ENCODE measurements at regions not wholly inside any gene's neighbourhood (a gene's known extent, or its start where the extent isn't known, plus 50 kb on each side); places are given as distances from the start of the nearest gene placed in this dataset.

DNA sequence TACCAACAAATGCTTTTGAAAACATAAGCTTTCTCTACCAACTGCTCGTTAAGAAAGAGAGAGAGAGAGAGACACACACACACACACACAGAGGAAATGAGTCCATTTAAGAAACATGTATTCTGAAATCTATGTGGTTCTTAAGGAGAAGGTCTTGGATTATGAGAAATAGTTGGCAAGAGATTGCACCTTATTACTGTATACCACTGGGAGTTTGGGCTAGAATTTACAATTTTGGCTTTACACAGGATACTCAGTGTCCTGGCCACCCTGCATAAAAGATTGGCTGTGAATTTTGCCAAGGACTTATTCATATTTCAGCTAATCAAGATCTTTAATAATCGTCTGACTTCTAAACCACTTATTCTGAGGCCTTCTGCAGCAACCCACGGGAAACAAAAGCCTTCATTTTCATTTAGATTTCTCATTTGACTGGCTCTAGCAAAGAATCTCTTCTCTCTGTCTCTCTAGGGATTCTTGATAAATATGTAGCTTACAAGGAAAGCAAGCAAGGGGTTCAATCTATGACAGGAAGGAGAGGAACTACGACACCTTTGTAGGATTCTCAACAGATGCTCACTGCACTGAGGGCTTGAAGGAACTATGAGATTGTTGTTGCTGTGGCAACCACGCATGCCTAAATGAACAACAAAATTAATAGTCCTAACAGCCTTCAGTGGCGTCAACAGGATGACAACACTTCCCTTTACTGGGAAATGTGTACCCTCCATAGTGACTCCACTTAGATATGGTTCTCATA lies 75.3 kb upstream of the GNAO1 start:
- no peaks in the 10 kb centered on the region for H3K36me3 ChIP-seq (ENCODE audit: control insufficient read depth in 5 of 5, insufficient read depth in 5 of 5, low read length in 5 of 5)
- no peaks in the 10 kb centered on the region for H3K27me3 ChIP-seq (ENCODE audit: control insufficient read depth in 5 of 5, insufficient read depth in 4 of 5, low read length in 5 of 5)
- no peaks in the 10 kb centered on the region for H3K4me1 ChIP-seq (ENCODE audit: control insufficient read depth in 5 of 5, insufficient read depth in 5 of 5, low read length in 5 of 5)
- H3K27ac ChIP-seq (ENCODE audit: low read depth, low read length) = no peak overlapping the region
- H3K4me3 ChIP-seq (ENCODE audit: low read depth in 1 of 5, low read length in 5 of 5) = no peak overlapping the region
- H3K9me3 ChIP-seq (ENCODE audit: control insufficient read depth in 5 of 5, low read length in 5 of 5) = no peaks in the 10 kb centered on the region
- H3K9ac ChIP-seq (ENCODE audit: low read length in 5 of 5) = no peak overlapping the region

DNA sequence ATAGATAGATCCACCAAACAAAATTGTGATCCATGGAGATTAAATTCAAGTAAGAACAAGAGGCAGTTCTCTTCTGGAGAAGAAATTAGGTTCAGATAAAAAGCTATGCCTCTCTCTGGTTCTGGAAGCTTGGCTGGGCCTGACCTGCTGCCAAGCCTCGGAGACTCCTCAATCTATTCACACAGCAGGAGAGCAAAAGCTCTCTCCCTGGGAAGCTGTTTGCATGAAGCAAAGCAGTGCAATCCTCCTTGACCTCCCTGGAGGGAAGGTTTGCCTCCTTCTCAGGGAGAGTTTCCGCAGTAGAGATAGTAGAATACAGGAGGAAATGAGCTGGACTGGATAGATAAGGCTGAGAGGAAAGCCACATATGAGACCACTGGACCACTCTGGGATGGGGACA lies 78.1 kb upstream of the GNAO1 start:
- Histone ChIP-seq H3K4me3 (ENCODE audit: low read depth in 1 of 5, low read length in 5 of 5) (no peak overlapping the region), H3K9ac (ENCODE audit: low read length in 5 of 5) (no peak overlapping the region), H3K27ac (ENCODE audit: low read depth, low read length) (no peak overlapping the region), H3K27me3 (ENCODE audit: control insufficient read depth in 5 of 5, insufficient read depth in 4 of 5, low read length in 5 of 5) (no peaks in the 10 kb centered on the region), H3K9me3 (ENCODE audit: control insufficient read depth in 5 of 5, low read length in 5 of 5) (no peaks in the 10 kb centered on the region), H3K36me3 (ENCODE audit: control insufficient read depth in 5 of 5, insufficient read depth in 5 of 5, low read length in 5 of 5) (no peaks in the 10 kb centered on the region), H3K4me1 (ENCODE audit: control insufficient read depth in 5 of 5, insufficient read depth in 5 of 5, low read length in 5 of 5) (no peaks in the 10 kb centered on the region)

DNA sequence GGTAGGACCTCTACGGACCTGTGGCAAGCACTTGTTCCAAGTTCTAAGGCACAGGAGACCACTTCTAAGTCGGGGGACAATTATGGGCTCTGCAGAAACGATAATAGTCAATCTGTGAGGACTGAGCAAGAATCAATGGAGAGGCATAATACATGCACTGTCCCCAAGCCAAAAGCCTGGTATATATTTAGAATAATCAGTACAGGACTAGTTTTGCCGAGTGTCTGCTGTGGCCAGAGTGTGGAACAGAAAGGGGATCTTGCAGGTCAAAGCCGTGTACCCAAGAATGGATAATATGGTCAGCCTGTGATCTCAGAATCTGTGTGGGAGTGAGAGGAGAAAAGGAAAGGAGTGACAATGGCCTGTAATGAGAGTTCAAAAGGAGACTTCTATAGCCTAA lies 80.2 kb upstream of the GNAO1 start:
- H3K36me3 ChIP-seq (ENCODE audit: control insufficient read depth in 5 of 5, insufficient read depth in 5 of 5, low read length in 5 of 5) = no peaks in the 10 kb centered on the region
- H3K4me1 ChIP-seq (ENCODE audit: control insufficient read depth in 5 of 5, insufficient read depth in 5 of 5, low read length in 5 of 5) = no peaks in the 10 kb centered on the region
- H3K27me3 ChIP-seq (ENCODE audit: control insufficient read depth in 5 of 5, insufficient read depth in 4 of 5, low read length in 5 of 5) = no peaks in the 10 kb centered on the region
- H3K9me3 ChIP-seq (ENCODE audit: control insufficient read depth in 5 of 5, low read length in 5 of 5) = no peaks in the 10 kb centered on the region
- H3K9ac ChIP-seq (ENCODE audit: low read length in 5 of 5) = no peak overlapping the region
- no peak overlapping the region for H3K4me3 ChIP-seq (ENCODE audit: low read depth in 1 of 5, low read length in 5 of 5)
- no peak overlapping the region for H3K27ac ChIP-seq (ENCODE audit: low read depth, low read length)

DNA sequence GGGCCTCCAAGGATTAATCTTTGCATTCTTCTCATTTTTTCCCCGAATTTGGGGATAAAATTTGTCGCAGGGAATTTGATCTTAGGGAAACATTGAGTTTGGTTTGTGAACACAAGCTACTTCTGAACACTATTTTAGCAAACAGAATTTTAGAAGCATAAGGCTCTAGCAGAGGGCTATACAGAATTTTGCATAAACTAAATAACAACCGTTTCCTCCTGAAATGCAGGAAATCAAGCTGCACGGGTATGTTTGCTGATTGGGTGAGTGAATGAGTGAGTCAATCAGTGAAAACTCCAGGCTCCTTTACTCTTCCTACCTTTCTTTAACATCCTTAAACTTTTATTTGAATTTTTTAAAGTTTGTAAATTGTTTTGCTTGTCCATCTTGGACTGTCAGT lies 81.3 kb upstream of the GNAO1 start:
- no peaks in the 10 kb centered on the region for H3K4me1 ChIP-seq (ENCODE audit: control insufficient read depth in 5 of 5, insufficient read depth in 5 of 5, low read length in 5 of 5)
- H3K36me3 ChIP-seq (ENCODE audit: control insufficient read depth in 5 of 5, insufficient read depth in 5 of 5, low read length in 5 of 5) = no peaks in the 10 kb centered on the region

DNA sequence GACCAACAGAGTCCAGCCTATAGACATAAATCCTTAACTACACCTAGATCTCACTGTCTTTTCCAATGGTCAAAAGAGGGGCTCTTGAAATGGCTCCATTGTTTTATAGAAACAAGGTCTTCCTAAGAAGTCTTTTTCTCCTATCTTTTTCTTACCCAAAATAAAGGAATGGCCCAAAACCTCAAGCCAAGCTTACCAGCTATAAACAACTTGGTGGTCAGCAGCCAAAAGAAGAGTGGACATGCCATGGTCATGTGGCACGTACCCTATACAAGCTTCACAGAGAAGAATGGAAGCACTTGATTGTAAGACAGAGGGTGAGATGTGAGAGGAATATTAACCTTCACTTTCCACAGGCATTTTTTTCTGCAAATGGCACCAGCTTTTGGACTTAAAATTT lies 82.1 kb upstream of the GNAO1 start:
- H3K27me3 ChIP-seq (ENCODE audit: control insufficient read depth in 5 of 5, insufficient read depth in 4 of 5, low read length in 5 of 5) = no peaks in the 10 kb centered on the region
- no peak overlapping the region for H3K27ac ChIP-seq (ENCODE audit: low read depth, low read length)
- H3K4me1 ChIP-seq (ENCODE audit: control insufficient read depth in 5 of 5, insufficient read depth in 5 of 5, low read length in 5 of 5) = no peaks in the 10 kb centered on the region
- H3K4me3 ChIP-seq (ENCODE audit: low read depth in 1 of 5, low read length in 5 of 5) = no peak overlapping the region
- H3K36me3 ChIP-seq (ENCODE audit: control insufficient read depth in 5 of 5, insufficient read depth in 5 of 5, low read length in 5 of 5) = no peaks in the 10 kb centered on the region
- no peak overlapping the region for H3K9ac ChIP-seq (ENCODE audit: low read length in 5 of 5)
- no peaks in the 10 kb centered on the region for H3K9me3 ChIP-seq (ENCODE audit: control insufficient read depth in 5 of 5, low read length in 5 of 5)

More for the DNA sequence above, 81.3 kb upstream of the GNAO1 start:
- Histone ChIP-seq H3K9ac (ENCODE audit: low read length in 5 of 5) (no peak overlapping the region), H3K4me3 (ENCODE audit: low read depth in 1 of 5, low read length in 5 of 5) (no peak overlapping the region), H3K27me3 (ENCODE audit: control insufficient read depth in 5 of 5, insufficient read depth in 4 of 5, low read length in 5 of 5) (no peaks in the 10 kb centered on the region), H3K27ac (ENCODE audit: low read depth, low read length) (no peak overlapping the region), H3K9me3 (ENCODE audit: control insufficient read depth in 5 of 5, low read length in 5 of 5) (no peaks in the 10 kb centered on the region)

DNA sequence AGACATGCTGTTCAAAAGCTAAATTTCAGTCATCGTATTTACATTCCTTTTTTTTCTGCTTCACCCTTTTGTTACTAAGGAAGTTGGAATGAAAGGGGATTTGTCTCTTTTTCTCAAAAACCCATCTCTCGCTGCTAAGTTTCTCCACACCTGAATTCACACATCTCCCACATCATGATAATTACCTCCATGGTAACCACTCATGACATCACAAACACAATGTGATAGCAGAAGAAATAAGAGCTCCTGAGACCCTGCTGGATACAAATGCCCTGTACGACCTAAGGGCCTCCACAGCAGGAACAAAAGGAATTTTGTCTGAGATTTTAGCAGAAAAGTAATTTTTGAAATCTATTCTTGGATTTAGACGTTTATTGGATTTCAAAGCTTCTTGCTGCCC lies 82.6 kb upstream of the GNAO1 start:
- Histone ChIP-seq H3K4me1 (ENCODE audit: control insufficient read depth in 5 of 5, insufficient read depth in 5 of 5, low read length in 5 of 5) (no peaks in the 10 kb centered on the region), H3K9me3 (ENCODE audit: control insufficient read depth in 5 of 5, low read length in 5 of 5) (no peaks in the 10 kb centered on the region), H3K9ac (ENCODE audit: low read length in 5 of 5) (no peak overlapping the region), H3K27me3 (ENCODE audit: control insufficient read depth in 5 of 5, insufficient read depth in 4 of 5, low read length in 5 of 5) (no peaks in the 10 kb centered on the region), H3K36me3 (ENCODE audit: control insufficient read depth in 5 of 5, insufficient read depth in 5 of 5, low read length in 5 of 5) (no peaks in the 10 kb centered on the region), H3K27ac (ENCODE audit: low read depth, low read length) (no peak overlapping the region), H3K4me3 (ENCODE audit: low read depth in 1 of 5, low read length in 5 of 5) (no peak overlapping the region)

DNA sequence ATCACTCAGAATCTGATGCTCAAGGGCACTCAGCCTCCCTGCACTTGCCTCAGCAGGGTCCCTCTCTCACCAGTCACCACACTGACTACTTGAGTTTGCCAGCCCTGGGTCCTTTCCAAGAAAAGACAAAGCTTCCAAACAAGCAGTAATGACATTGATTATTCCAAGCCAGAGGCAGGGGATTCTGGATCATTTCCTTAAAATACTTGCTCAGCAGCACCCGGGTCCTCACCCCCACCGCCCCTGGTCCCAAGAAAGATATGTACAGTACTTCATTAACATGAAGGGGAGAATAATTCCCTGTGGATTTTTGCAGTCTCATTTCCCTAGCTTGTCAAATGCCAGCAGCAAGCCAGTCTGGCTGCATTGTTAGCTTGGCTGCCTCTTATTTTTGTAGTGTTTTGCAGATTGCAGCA lies 83.2 kb upstream of the GNAO1 start:
- Histone ChIP-seq H3K9ac (ENCODE audit: low read length in 5 of 5) (no peak overlapping the region), H3K27ac (ENCODE audit: low read depth, low read length) (no peak overlapping the region), H3K27me3 (ENCODE audit: control insufficient read depth in 5 of 5, insufficient read depth in 4 of 5, low read length in 5 of 5) (no peaks in the 10 kb centered on the region), H3K9me3 (ENCODE audit: control insufficient read depth in 5 of 5, low read length in 5 of 5) (no peaks in the 10 kb centered on the region), H3K4me3 (ENCODE audit: low read depth in 1 of 5, low read length in 5 of 5) (no peak overlapping the region), H3K4me1 (ENCODE audit: control insufficient read depth in 5 of 5, insufficient read depth in 5 of 5, low read length in 5 of 5) (no peaks in the 10 kb centered on the region), H3K36me3 (ENCODE audit: control insufficient read depth in 5 of 5, insufficient read depth in 5 of 5, low read length in 5 of 5) (no peaks in the 10 kb centered on the region)

DNA sequence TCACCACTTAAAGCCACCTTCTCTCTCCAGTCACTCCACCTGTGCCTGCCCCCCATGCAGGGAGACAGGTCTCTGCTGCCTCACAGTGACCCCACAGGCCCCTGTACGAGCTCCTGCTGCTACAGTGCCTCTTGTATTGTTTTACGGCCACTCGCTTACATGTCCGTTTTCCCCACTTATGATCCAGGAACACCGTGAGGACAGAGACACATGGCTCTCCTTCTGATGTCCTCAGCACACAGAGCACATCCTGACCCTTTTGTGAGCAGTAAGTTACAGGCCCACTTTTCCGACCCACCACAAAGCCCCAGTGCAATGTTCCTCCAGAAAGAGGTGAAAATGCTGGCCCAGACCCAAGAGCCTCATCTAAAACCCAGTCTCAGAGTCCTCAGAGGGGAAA lies 84.8 kb upstream of the GNAO1 start:
- Histone ChIP-seq H3K36me3 (ENCODE audit: control insufficient read depth in 5 of 5, insufficient read depth in 5 of 5, low read length in 5 of 5) (no peaks in the 10 kb centered on the region), H3K4me1 (ENCODE audit: control insufficient read depth in 5 of 5, insufficient read depth in 5 of 5, low read length in 5 of 5) (peaks cover 0 to 11% (median 10%) of the 10 kb centered on the region in 5 donors), H3K4me3 (ENCODE audit: low read depth in 1 of 5, low read length in 5 of 5) (no peak overlapping the region), H3K27ac (ENCODE audit: low read depth, low read length) (no peak overlapping the region), H3K9me3 (ENCODE audit: control insufficient read depth in 5 of 5, low read length in 5 of 5) (no peaks in the 10 kb centered on the region), H3K27me3 (ENCODE audit: control insufficient read depth in 5 of 5, insufficient read depth in 4 of 5, low read length in 5 of 5) (no peaks in the 10 kb centered on the region), H3K9ac (ENCODE audit: low read length in 5 of 5) (no peak overlapping the region)

DNA sequence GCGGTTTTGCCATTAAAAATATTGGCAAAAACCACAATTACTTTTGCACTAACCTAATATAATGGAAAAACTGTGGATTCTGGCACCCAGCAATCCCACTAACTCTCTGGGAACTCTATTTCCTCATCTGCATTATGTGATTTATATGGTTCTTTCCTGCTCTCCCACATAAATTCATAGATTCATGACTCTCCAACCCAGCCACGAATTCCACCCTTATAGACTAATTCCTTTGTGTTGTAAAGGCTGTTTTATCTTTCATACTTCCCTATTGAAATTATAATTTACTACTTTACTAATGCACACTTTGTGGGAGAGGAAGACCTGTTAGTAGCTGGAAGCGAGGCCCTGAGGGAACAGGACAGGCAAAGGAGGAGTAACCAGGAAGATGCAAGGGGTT lies 88.4 kb upstream of the GNAO1 start:
- H3K9ac ChIP-seq (ENCODE audit: low read length in 5 of 5) = no peak overlapping the region

DNA sequence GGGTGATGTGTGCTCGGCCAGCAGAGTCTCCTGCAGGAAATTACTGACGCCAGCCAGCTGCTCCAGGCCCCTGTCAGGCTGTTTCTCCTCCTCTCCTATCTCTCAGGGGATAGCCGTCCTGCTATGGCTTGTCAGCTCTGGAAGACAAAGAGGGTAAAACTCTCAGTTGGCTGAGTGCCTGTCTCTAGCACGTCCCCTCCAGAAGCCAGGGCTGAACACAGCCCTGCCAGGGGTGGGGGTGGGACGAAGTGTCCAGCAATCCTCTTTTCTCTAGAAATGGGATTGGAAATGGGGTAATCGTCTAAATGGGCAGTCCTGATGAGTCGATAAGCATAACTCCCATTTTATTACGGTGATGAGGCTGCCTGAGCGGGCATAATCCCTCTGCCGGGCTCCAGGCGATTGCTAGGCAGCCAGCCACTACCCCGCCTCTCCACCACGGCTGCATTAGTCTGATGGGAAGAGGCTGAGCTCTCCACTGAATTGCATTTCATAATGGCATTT lies 89.1 kb upstream of the GNAO1 start:
- H3K27me3 ChIP-seq (ENCODE audit: control insufficient read depth in 5 of 5, insufficient read depth in 4 of 5, low read length in 5 of 5) = peaks cover 0 to 2% (median 0%) of the 10 kb centered on the region in 5 donors
- no peak overlapping the region for H3K27ac ChIP-seq (ENCODE audit: low read depth, low read length)
- no peak overlapping the region for H3K9ac ChIP-seq (ENCODE audit: low read length in 5 of 5)
- no peaks in the 10 kb centered on the region for H3K36me3 ChIP-seq (ENCODE audit: control insufficient read depth in 5 of 5, insufficient read depth in 5 of 5, low read length in 5 of 5)
- H3K9me3 ChIP-seq (ENCODE audit: control insufficient read depth in 5 of 5, low read length in 5 of 5) = no peaks in the 10 kb centered on the region
- H3K4me1 ChIP-seq (ENCODE audit: control insufficient read depth in 5 of 5, insufficient read depth in 5 of 5, low read length in 5 of 5) = peaks cover 0 to 12% (median 11%) of the 10 kb centered on the region in 5 donors
- peak overlapping the region; percentile 21 to 43 (median 36) for H3K4me3 ChIP-seq (ENCODE audit: low read depth in 1 of 5, low read length in 5 of 5)

More for the DNA sequence above, 88.4 kb upstream of the GNAO1 start:
- no peaks in the 10 kb centered on the region for H3K36me3 ChIP-seq (ENCODE audit: control insufficient read depth in 5 of 5, insufficient read depth in 5 of 5, low read length in 5 of 5)
- no peak overlapping the region for H3K4me3 ChIP-seq (ENCODE audit: low read depth in 1 of 5, low read length in 5 of 5)
- H3K4me1 ChIP-seq (ENCODE audit: control insufficient read depth in 5 of 5, insufficient read depth in 5 of 5, low read length in 5 of 5) = peaks cover 0 to 12% (median 11%) of the 10 kb centered on the region in 5 donors
- H3K9me3 ChIP-seq (ENCODE audit: control insufficient read depth in 5 of 5, low read length in 5 of 5) = no peaks in the 10 kb centered on the region
- no peak overlapping the region for H3K27ac ChIP-seq (ENCODE audit: low read depth, low read length)
- H3K27me3 ChIP-seq (ENCODE audit: control insufficient read depth in 5 of 5, insufficient read depth in 4 of 5, low read length in 5 of 5) = peaks cover 0 to 2% (median 0%) of the 10 kb centered on the region in 5 donors
